ENCODE measurements at regions not wholly inside any gene's neighbourhood (a gene's known extent, or its start where the extent isn't known, plus 50 kb on each side); places are given as distances from the start of the nearest gene placed in this dataset.

DNA sequence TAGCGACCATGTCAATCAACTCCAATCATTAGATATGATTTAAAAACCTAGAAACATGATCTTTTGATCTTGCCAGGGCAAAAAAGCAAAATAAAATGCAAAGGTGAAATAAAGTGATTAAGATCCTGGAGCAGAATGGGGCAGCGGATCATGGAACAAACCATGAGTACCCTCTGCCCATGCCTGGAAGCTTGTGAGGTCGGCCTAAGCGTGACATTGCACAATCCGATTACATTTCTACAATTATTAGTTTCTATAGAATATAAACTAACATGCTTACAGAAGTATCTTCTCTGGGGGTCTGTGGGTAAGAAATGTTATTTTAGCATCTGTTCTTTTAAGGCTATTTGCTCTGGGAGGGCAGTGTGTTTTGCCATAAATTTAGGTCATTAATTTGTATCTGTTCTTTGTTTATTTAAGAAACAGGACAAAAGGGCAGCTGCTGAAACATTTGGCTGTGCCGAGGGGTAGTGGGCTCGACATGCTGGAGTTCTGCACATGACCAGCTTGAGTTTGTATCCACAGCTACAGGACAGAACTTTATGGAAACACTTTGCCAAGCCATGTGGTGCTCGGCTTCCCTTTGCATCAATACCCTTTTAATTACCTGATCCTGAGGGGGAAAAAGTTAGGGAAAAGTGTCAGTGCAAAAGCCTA lies 55.9 kb downstream of the ZBTB18 start:
- in situ Hi-C loops (cut with HindIII; ENCODE audit: low pct_unique_long_range_greater_than_20kb, low sequenced_read_pairs), result no loop called here
- DNase-seq (ENCODE audit: low read depth, low spot score), result no peak

DNA sequence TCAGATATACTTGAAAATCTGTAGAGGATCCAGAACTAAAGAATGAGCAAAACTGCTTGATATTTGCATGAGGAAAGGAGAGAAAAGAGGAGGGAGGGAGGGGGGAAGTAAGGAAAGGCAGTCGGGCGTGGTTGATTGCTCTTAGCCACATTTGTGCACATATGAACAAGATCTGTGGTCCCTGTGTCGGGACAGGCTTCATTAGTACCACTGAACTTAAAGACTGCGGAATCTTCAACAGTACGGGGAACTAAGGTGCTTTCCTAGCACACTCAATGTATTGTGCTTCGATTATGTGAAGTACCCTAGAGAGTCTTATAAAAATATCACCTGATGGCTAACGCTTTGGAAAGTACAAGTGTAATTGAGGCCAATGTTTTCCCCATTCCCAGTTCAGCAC lies 59.9 kb downstream of the ZBTB18 start:
- in situ Hi-C loops (cut with HindIII; ENCODE audit: low pct_unique_long_range_greater_than_20kb, low sequenced_read_pairs), result no loop called here
- DNase-seq (ENCODE audit: low read depth, low spot score), result no peak

DNA sequence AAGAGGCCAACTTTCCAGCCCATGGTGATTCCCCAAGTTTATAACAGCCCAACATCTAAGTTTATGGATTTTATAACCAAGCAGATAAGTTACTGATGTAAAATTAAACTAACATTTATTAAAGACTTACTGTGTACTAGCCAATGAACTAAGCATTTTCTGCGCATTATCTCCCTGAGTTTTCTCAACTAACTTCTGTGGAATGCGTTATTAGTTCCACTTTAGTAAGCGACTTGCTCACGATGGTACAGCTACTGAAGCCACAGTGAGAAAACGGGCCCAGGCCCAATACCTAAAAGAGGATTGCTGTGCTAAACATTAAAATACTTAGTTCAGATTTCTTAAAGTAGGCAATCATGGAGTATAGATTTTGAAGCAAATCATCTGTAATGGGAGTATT lies 61.0 kb downstream of the ZBTB18 start:
- DNase-seq (ENCODE audit: low read depth, low spot score), result no peak
- in situ Hi-C loops (cut with HindIII; ENCODE audit: low pct_unique_long_range_greater_than_20kb, low sequenced_read_pairs), result no loop called here

DNA sequence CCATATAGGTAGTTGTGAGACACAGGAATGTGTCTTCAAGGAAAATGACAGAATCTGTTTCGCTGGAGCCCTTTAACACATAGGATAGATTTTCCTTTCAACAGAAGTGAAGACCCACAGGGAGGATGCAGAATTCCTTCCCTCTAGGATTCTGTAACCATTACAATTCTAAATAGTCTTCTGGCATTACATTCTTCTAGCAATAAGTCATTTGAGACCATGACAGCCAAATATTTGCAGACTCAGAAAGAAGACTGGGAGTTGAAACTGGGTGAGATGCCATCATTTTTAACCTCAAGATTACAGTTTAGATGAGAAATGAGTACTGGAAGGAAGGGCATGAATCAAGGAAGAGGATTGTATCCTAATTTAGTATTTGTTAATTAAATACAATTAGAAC lies 61.6 kb downstream of the ZBTB18 start:
- DNase-seq (ENCODE audit: low read depth, low spot score), result no peak

DNA sequence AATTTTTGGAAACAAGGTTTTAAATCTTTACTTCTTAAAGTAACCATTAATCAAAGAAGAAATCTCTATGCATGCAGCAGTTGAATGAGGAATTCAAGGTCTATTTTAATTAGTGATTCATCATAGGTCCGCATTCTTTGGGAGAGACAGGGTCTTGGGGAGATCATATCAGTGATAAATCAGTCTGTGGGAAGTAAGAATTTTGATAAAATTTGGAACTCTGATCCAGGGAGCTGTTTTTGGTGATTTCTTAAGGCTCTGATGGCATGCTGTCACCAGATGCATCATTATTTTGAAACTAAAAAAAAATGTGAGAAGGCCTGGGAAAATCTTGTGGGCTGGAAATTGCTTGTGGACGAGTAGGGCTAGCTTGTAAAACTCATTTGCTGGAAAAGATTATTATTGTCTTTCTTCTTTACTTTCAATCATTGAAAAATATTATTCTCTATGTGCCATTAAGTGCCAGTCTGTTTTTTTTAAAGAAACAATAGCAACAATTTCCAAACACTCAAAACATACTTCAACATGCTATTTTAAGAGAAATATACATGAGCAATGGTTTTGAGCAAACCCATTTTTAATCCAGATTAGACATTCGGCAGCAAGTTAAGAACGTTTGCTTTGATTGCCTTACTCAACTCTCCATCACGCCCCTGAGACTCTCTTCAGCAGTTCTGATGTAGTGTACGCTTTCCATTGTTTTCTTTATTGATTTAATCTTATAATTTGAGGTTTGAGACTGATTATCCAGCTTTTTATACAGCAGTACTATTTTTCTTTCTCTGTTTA lies 62.6 kb downstream of the ZBTB18 start:
- no peak for DNase-seq (ENCODE audit: low read depth, low spot score)

More for the DNA sequence above, 61.6 kb downstream of the ZBTB18 start:
- in situ Hi-C loops (cut with HindIII; ENCODE audit: low pct_unique_long_range_greater_than_20kb, low sequenced_read_pairs), result no loop called here

DNA sequence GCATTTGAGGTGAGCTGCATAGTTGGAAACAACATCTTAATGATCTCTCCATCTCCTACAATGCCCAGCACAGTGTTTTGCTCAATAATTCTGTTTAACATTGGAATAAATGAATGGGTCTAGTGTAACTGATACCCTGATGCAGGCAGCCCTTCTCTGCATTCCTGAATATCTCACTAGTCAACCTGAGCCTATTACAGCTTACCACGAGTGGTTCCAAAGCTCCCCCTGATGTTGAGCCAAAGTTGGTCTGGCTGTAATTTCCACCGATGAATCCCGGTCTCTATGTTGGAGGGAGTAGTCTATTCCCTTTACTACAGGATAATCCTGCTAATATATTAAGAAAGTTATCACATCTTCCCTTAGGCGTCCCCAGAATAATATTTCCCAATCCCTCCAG lies 63.8 kb downstream of the ZBTB18 start:
- in situ Hi-C loops (cut with HindIII; ENCODE audit: low pct_unique_long_range_greater_than_20kb, low sequenced_read_pairs), result no loop called here
- DNase-seq (ENCODE audit: low read depth, low spot score), result no peak

More for the DNA sequence above, 62.6 kb downstream of the ZBTB18 start:
- in situ Hi-C loops (cut with HindIII; ENCODE audit: low pct_unique_long_range_greater_than_20kb, low sequenced_read_pairs), result no loop called here

DNA sequence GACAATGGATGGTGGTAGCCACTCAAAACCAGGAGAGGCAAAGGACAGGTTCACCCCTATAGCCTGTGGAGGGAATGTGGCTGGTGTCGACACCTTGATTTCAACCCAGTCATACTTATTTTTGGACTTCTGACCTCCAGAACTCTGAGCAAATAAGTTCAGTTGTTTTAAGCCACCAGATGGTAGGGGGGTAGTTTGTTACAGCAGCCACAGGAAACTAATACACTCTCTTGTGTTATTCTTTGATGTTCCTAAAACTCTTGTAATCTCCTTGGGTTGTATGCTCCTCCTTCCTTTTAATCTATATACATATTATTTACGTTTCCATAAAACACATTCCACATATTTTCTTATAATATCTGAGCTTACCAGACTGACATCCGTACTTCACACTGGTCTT lies 65.9 kb downstream of the ZBTB18 start:
- in situ Hi-C loops (cut with HindIII; ENCODE audit: low pct_unique_long_range_greater_than_20kb, low sequenced_read_pairs), result no loop called here
- no peak for DNase-seq (ENCODE audit: low read depth, low spot score)

DNA sequence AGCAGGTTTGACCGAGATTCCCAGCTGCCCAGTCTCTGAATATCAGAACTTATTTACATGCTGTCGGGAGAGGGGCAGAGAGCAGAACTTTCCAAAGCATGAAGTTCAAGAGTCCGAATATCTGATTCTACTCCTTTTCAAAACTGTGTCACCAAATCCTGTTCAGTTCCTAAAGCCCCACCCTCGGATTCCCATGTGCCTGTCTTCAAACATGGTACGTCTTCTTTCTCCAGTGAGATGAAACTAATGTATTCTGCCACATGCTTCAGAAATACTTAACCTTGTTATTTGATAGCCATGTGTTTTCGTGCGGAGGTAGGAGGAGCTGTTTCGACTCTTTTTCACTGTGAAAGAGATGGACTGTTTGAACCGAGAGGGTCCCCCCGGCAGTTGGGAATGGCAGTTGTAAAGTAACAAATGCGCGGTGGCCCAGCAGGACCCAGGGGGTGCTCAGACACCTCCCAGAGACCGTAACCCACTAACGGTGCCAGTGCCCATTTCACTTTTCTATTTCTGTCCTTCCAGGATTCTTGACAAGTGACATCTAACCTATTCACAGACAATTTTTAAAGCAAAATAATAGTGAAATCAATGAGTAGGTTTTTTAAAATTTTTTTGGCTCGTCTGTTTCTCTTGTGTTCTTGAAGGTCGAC lies 67.2 kb downstream of the ZBTB18 start:
- no peak for DNase-seq (ENCODE audit: low read depth, low spot score)
- in situ Hi-C loops (cut with HindIII; ENCODE audit: low pct_unique_long_range_greater_than_20kb, low sequenced_read_pairs), result no loop called here

DNA sequence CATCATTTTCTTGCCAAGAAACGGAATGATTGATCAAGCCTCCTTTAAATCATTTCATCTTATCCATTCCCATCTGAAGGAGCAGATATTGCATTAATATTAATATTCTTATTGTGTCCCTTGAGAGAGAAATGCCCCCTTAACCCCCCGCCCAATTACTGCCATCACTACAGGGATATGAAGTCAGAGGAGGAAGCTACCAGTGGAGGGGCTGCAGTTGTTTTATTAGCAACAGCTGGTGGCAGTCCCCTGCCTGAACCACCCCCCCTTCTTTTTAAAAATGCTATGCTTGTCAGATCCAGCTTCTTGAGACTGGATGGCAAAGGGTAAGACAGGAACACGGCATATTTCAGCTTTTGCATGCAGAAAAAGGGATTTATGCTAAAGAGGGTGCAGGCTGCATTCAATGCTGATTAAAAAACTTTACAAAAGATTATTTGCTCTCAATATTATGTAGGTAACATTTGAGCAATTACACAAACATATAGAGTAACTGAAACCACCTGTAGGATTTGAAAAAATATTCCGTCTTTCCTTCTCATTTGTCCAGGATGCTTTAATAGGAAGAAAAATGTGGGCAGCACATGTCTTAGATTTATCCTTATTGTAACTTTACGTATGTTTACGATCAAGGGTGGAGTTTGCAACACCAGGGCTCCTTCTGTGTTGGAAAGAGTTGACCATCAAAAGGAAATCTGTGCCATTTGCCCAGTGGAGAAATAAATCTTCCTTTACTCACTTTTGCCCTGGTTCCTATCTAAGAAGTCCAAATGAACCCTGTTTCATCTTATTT lies 77.7 kb downstream of the ZBTB18 start:
- no peak for DNase-seq (ENCODE audit: low read depth, low spot score)
- in situ Hi-C loops (cut with HindIII; ENCODE audit: low pct_unique_long_range_greater_than_20kb, low sequenced_read_pairs), result no loop called here

DNA sequence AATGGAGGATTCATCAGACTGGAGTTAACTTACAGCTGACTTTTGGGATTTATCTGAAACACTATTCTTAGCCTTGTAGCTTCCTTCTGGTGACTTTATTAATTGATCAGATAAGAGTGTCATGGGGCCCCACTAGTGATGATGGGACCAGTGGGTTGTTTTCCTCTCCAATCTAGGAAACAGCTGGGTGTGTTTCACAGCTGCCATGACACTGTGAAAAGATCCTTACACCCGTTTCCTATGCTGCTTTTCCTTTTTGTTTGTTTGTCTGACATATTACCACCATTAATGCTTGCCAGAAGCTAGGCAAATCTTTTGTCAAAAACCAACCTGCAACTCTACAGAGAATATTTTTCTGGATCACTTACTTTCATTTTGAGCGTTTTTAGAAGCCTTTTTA lies 86.2 kb downstream of the ZBTB18 start:
- in situ Hi-C loops (cut with HindIII; ENCODE audit: low pct_unique_long_range_greater_than_20kb, low sequenced_read_pairs), result no loop called here
- no peak for DNase-seq (ENCODE audit: low read depth, low spot score)

DNA sequence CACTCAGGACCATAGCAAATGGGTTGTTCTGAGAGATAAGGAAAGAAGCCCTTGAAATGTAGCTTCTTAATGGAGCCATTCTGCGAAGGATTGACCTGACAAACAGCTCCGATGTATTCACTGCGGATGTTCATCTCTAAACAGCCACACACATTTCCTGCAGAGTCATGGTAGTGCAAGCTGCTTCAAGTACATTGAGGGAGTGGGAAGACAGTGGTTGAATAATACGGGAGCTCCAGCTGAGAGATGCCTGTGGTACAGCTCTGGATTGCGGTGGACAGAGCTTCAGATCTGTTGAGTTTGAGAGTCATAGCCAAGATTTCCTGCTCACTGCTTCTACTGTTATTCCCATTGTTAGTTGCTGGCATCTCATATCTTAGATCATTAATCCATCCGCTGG lies 86.6 kb downstream of the ZBTB18 start:
- no peak for DNase-seq (ENCODE audit: low read depth, low spot score)

DNA sequence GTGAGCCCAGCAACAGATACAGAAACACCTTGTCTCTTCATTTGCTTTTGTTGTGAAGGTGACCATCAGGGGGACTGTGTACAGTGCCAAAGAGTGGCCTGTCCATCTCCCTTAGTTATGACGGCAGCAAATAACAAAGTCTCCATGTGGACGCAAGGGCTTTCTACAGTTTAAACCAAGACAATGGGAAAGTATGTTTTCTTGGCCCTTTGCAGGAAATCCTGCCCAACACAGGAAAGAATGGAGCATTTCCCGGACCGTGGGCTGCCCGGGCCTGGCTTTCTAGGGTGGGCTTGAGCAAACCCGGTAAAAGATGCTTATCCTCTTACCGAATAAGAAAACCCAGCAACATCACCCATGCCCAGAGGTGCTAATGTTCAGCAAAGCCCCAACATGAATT lies 87.3 kb downstream of the ZBTB18 start:
- in situ Hi-C loops (cut with HindIII; ENCODE audit: low pct_unique_long_range_greater_than_20kb, low sequenced_read_pairs), result no loop called here
- no peak for DNase-seq (ENCODE audit: low read depth, low spot score)

More for the DNA sequence above, 86.6 kb downstream of the ZBTB18 start:
- in situ Hi-C loops (cut with HindIII; ENCODE audit: low pct_unique_long_range_greater_than_20kb, low sequenced_read_pairs), result no loop called here

DNA sequence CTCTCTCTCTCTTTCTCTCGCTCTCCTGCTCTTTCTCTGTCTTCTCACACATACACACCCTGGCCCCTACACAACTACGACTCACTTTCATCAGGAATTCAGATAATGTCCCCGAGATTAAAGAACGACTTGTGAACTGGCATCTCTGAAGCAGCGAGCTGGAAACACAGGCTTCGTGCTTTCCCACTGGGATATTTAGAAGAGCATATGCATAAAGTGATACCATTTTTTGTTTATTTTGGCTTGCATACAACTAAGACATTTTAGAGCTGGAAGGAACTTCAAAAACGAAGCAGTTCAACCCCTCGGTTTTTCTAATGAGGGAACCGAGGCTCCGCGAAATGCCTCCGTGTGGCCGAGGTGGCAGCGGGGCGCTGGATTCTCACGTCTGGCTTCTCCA lies 88.6 kb downstream of the ZBTB18 start:
- DNase-seq (ENCODE audit: low read depth, low spot score), result no peak
- in situ Hi-C loops (cut with HindIII; ENCODE audit: low pct_unique_long_range_greater_than_20kb, low sequenced_read_pairs), result no loop called here

DNA sequence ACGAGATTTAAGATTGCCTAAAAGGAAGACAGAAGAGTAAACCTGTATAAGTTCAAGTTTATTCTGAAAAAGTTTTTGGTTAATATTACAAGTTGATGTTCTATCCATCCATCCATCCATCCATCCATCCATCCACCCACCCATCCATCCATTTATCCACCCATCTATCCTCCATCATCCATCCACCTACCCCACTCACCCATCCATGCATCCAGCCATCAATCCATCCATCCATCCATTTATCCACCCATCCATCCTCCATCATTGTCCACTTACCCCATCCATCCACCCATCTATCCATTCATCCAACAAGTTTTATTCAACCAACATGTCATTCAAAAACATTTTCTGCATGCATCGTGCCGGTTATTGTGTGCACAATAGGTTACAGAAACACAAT lies 89.3 kb downstream of the ZBTB18 start:
- DNase-seq (ENCODE audit: low read depth, low spot score), result no peak

DNA sequence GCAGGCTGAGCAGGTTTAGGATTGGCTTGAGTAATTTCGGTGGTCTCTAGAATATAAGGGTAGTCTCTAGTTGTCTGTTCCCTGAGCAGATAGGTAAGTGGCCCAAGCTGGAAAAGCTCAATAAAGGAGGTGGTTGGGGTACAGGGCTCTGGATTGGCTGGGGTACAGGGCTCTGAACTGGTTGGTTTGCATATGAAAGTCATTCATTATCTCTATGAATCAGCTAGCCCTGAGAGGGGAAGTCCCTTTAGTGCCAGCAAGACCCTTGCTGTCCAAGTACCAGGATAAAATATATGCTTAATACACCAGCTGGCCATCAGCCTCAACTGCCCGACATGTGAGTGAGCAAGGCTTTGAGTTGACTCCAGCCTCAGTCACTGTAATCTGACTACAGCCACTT lies 93.0 kb downstream of the ZBTB18 start:
- in situ Hi-C loops (cut with HindIII; ENCODE audit: low pct_unique_long_range_greater_than_20kb, low sequenced_read_pairs), result no loop called here
- no peak for DNase-seq (ENCODE audit: low read depth, low spot score)

More for the DNA sequence above, 89.3 kb downstream of the ZBTB18 start:
- in situ Hi-C loops (cut with HindIII; ENCODE audit: low pct_unique_long_range_greater_than_20kb, low sequenced_read_pairs), result no loop called here

DNA sequence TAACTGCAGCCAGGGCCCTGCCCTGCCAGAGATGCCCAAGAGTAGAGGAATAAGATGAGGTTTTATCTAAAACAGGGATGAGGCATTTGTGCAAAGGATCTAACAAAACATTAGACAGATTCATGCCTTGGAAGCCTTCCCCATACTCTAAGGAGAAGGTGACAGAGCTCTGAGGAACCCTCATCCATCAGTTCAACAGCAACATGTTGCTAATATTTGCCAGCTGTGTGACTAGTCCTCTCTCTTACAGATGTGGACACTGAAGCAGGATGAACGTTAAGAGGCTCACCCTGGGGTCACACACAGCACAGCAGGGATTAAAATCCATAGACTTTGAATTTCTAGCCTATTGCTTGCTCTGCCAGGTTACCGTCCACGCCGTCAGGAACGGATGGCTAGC lies 99.0 kb downstream of the ZBTB18 start:
- no peak for DNase-seq (ENCODE audit: low read depth, low spot score)
- in situ Hi-C loops (cut with HindIII; ENCODE audit: low pct_unique_long_range_greater_than_20kb, low sequenced_read_pairs), result no loop called here

DNA sequence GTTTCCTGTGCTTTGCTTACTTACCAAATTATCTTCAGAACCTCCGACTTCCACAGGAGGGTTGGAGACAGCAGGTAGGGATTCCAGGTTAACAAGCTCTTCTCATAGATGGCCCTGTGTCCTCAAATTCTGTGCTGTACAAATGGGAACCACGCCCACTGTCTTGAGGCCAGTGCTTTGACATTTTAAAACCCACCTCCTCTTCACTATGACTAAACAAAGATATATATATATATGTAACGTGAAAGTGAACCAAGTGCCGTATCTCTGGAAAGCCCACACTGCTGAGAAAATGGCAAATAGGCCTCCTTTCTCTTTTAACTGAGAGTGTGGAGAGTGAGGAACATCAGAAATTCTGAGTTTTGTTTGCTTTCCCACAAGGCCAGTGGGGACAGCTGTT lies 99.6 kb downstream of the ZBTB18 start:
- in situ Hi-C loops (cut with HindIII; ENCODE audit: low pct_unique_long_range_greater_than_20kb, low sequenced_read_pairs), result no loop called here
- DNase-seq (ENCODE audit: low read depth, low spot score), result no peak

DNA sequence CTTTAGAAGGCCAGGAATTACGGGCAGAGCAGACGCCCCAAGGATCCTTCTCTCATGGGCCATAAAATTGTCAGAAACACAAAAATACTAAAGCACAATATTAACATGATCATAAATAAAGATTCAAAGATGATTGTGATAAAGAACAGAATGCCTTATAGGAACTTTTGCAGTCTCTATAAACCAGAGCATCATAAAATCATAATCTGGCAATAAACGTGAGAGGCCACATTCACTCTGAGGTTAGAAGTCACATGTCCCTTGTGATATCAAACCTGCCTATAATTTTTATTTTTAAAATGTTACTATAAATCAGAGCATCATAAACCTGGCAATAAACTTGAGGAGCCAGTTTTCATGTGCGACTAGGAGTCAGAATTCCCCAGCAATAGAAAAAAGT lies 100.5 kb downstream of the ZBTB18 start:
- in situ Hi-C loops (cut with HindIII; ENCODE audit: low pct_unique_long_range_greater_than_20kb, low sequenced_read_pairs), result no loop called here
- no peak for DNase-seq (ENCODE audit: low read depth, low spot score)
